ENCODE measurements at regions not wholly inside any gene's neighbourhood (a gene's known extent, or its start where the extent isn't known, plus 50 kb on each side); places are given as distances from the start of the nearest gene placed in this dataset.
"Not testable (repeated sequence)": the region's sequence is repeated elsewhere in the genome, so short reads cannot be mapped to it uniquely, and the experiment has no call there.

DNA sequence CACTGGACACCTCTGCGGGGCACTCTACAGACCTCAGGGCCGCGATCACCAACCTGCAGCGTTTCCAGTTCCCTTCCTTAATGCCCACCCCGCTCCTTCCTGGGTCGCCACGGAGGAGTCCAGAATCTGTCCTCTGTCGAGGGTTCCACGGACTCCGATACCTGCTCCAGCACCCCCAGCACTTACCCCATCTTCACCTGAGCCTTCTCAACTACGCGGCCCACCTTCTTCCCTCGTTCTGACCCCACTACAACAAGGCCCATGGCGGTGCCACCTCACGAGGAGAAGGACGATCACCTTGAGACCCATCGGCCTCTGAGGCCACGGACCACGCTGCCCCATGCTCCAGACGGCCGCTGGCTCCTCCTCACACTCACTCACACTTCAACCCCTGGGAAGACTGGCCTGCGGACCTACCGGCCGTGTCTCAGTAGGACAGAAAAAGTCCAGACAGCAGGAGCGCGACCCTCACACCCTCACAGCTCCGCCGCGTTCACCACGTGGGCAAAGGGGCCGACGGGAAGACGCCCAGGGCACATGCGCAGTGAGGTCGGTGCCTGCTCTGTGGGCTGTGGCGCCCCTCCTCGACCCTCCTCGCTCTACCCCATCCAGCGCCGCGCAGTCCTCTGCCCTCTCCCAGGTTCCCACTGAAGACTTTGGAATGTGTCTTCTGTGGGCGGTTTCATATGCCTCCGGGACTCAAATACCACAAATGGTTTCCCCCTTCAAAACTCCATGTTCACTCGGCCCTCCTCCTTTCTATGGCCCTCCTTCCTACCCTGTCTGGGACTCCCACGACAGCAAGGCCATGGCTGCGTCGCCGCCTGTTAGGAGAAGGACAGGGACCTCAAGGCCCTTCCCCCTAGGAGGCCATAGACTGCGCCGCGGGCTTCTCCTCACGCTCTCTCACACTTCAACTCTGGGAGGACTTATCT, 193.9 kb upstream of the PHF14 start:
- no peak for DNase-seq (ENCODE audit: low spot score)

DNA sequence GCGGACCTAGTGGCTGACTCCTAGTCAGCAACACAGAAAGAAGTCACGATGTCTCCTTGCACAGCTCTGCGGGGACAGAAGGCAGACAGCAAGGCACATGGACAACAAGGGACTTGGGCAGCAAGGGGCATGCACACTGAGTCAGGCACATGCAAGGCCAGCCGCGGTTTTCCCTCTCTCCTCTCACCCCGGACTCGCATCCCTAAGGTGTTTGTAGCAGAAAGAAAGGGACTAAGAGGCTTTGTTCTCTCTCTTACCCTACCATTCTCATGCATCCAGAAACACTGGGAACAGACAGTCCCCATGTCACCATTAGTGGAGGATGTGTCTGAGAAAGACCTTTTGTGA, 193.3 kb upstream of the PHF14 start:
- no peak for DNase-seq (ENCODE audit: low spot score)

- DNase-seq (ENCODE audit: low spot score), result not testable (repeated sequence)
Measured at GRCh38 chr7:10786976-10787375, 186.7 kb upstream of the PHF14 start.

DNA sequence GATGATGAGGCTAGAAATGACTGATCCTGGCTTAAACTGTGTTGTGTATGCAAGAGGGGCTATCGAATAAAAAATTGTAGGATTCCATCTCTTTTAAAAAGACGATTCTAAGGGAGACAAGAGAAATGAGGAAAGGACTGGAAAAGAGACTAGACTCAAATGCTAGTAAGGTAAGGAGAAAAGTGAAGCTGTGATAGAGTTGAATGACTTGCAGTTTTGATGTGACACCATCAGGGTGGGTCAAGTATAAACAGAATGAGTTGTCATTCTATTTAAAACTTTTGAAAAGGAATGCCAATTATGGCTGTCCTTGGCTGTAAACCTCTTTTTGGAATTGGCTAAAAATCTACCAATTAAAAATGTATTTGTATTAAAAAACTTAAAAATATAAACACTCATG, 184.5 kb upstream of the PHF14 start:
- DNase-seq (ENCODE audit: low spot score), result no peak

DNA sequence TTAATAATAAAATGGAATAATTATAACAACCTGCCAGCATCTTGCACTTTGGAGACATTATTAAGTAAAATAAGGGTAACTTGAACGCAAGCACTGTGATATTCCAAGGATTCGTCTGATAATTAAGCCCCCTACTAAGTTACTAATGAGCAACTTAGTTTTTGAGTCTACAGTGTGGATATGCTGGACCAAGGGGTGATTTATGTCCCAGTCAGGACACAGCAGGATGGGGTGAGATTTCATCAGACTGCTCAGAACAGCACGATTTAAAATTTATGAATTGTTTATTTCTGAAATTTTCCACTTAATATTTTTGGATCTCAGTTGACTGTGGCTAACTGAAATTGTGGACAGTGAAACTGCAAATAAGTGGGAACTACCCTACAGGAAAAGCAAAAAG, 182.8 kb upstream of the PHF14 start:
- DNase-seq (ENCODE audit: low spot score), result no peak

DNA sequence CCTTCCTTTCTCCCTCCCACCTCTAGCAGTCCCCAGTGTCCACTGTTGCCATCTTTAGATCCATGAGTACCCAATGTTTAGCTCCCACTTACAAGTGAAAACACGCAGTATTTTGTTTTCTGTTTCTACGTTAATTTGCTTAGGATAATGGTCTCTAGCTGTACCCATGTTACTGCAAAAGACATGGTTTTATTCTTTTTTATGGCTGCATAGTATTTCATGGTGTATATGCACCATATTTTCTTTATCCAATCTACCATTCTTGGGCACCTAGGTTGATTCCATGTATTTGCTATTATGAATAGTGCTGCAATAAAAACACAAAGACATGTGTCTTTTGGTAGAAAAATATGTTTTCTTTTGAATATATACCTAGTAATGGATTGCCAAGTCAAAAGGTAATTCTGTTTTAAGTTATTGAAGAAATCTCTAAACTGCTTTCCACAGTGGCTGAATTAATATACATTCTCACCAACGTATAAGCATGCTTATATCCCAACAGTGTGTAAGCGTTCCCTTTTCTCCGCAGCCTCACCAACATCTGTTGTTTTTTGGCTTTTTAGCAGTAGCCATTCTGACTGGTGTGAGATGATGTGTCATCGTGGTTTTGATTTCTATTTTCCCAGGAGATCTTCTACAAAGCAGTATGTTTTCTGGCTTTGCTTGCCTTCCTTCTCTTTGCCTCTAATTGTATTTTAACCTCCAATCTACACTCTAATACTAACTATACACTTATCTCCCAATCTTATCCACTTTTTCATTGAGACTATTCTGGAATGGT, 179.5 kb upstream of the PHF14 start:
- DNase-seq (ENCODE audit: low spot score), result no peak

GRCh38 chr7:10797157-10797556, 176.5 kb upstream of the PHF14 start:
- DNase-seq (ENCODE audit: low spot score), result no peak

GRCh38 chr7:10798044-10798443, 175.6 kb upstream of the PHF14 start:
- no peak for DNase-seq (ENCODE audit: low spot score)

DNA sequence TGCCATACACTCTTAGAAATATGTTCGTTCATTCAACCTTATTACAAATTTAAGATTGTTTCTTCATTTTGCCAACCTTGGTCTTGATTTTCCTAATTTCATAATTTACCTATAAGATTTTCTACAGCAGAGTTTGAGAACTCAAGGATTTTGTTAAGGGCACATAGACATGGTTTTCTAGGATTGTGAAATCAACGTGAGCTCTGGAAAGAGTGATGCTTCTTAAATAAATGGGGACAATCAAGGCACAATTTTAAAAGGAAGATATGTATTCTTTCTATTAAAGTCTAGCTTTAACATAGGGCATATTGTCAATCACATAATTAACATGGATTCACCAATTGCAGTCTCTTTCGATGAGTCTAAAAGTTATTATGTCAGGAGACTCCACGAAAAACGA, 174.2 kb upstream of the PHF14 start:
- DNase-seq (ENCODE audit: low spot score), result no peak

DNA sequence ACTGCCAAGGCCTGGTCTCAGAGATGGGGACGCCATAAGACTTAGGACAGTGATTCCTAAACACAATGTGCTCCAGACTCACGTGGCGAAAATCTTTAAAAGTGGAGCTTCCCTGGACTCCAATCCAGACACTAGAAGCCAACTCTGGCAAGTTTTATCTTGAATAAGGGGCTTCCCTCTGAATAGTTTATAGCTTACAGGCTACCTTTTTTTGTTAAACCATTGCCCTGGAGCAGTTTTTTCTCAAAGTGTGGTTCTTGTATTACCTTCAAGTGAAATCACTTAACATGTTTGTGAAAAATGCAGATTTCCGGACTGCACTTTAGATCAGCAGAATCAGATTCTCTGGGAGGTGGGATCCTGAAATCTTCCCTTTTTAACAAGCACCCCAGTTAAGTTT, 171.7 kb upstream of the PHF14 start:
- DNase-seq (ENCODE audit: low spot score), result no peak

GRCh38 chr7:10802526-10802925, 171.1 kb upstream of the PHF14 start:
- peak; percentile 86 for DNase-seq (ENCODE audit: low spot score)

DNA sequence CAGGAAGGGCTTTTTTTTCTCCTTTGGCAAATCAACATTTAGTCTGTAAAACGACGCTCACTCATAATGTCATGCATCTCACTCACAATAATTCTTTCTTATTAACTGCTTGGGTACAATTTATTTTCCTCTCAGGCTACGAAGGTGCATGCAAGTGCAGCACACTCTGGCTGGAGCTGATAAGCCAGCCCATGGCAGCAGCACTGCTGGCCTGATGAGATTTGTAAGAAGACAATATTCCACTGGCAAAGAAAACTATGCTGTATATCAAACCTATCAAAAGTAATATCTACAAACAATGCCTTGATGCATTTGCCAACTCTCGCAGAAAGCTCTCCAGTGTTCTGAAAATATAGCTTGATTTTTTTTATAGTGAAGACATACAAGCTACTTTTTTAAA, 170.0 kb upstream of the PHF14 start:
- no peak for DNase-seq (ENCODE audit: low spot score)

DNA sequence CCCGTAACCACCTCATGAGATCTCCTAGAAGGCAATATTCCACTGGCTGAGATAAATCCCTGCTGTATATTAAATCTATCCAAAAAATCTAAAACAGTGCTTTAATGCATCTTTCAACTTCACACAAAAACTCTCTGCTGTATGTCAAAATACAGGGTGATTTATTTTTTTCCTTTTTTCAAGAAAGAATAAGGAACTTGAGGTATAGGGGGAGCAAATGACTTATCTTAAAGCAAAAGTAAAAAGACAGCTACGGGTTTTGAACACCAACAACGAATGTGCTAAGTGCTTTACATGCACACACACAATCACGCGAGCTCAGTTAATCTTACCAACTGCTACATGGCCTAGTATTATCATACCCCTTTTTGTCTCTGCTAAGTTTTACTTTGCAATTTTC, 168.9 kb upstream of the PHF14 start:
- no peak for DNase-seq (ENCODE audit: low spot score)

DNA sequence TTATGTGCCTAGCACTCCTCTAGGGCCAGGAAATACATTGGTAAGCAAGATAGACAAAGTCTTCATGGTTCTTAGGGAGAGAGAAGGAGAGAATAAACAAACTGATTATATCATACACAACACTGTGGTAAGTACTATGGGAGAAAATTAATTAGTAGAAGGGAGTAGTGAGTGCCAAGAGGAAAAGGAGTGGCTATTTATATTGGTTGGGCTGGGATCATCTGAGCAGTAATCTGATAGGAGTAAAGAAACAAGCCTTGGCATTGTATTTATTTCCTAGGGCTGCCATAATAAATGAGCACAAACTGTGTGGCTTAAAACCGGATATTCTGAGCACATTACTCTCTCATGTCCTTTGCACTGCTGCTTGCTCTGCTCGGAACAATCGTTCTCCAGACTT, 158.1 kb upstream of the PHF14 start:
- DNase-seq (ENCODE audit: low spot score), result no peak

DNA sequence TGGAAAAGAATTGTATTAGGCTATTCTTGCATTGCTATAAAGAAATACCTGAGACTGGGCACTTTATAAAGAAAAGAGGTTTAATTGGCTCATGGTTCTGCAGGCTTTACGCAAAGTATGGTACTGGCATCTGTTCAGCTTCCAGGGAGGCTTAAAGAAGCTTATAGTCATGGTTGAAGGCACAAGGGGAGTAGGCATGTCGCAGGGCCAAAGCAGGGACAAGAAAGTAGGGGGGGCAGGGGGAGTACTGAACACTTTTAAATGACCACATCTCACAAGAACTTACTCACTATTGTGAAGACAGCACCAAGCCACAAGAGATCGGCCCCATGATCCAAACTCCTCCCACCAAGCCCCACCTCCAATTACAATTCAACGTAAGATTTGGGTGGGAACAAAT, 152.5 kb upstream of the PHF14 start:
- no peak for DNase-seq (ENCODE audit: low spot score)

GRCh38 chr7:10824154-10824553, 149.5 kb upstream of the PHF14 start:
- DNase-seq (ENCODE audit: low spot score), result no peak

- no peak for DNase-seq (ENCODE audit: low spot score)
Measured at GRCh38 chr7:10838228-10838627, 135.4 kb upstream of the PHF14 start.

DNA sequence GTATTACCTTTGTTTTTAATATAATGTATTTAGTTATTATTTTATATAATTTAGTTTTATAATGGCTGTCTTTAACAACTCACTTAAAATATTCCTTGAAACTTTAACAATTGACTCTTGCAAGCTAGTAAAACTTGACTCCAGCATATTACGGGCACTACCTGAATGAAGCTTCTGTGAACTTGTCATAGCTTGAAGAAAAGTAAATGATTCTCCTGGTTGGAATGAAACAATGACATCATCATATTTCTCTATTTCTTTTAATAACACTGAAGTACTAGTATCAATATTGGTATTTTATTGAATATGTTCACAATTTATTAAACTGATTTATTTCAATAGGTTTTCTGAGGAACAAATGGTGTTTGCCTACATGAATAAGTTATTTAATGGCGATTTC, 128.4 kb upstream of the PHF14 start:
- DNase-seq (ENCODE audit: low spot score), result no peak

- DNase-seq (ENCODE audit: low spot score), result no peak
Measured at GRCh38 chr7:10855583-10855982, 118.1 kb upstream of the PHF14 start.

GRCh38 chr7:10860516-10860915, 113.2 kb upstream of the PHF14 start:
- DNase-seq (ENCODE audit: low spot score), result no peak

GRCh38 chr7:10863476-10863875, 110.2 kb upstream of the PHF14 start:
- DNase-seq (ENCODE audit: low spot score), result no peak

- no peak for DNase-seq (ENCODE audit: low spot score)
Measured at GRCh38 chr7:10874666-10875065, 99.0 kb upstream of the PHF14 start.

- no peak for DNase-seq (ENCODE audit: low spot score)
Measured at GRCh38 chr7:10875080-10875479, 98.6 kb upstream of the PHF14 start.

- no peak for DNase-seq (ENCODE audit: low spot score)
Measured at GRCh38 chr7:10888861-10889260, 84.8 kb upstream of the PHF14 start.

Measured in RKO (cell line).